Sigmoid colon (tissue), 6 donors: ENCODE measurements at regions not wholly inside any gene's neighbourhood (a gene's known extent, or its start where the extent isn't known, plus 50 kb on each side); places are given as distances from the start of the nearest gene placed in this dataset.

ENCODE experiments used
- DNase-seq: peaks from one replicate; pipeline ENCODE4 v3.0.0-alpha.2; 2019
- H3K27ac ChIP-seq, 4 donors: fragments of 200-600 bp; sonication (generic); one replicate each; pipeline ENCODE4 v1.5.1; 2016 to 2019; ENCODE audit warnings: mild to moderate bottlenecking in 1 of 4
- H3K27me3 ChIP-seq, 3 donors: fragments of 200-600 bp; sonication (generic); one replicate each; pipeline ENCODE4 v1.5.1; 2019; ENCODE audit warnings: mild to moderate bottlenecking in 1 of 3
- H3K36me3 ChIP-seq, 4 donors: fragments of 200-600 bp; sonication (generic); one replicate each; pipeline ENCODE4 v1.5.1; 2016 to 2019
- H3K4me1 ChIP-seq, 4 donors: fragments of 200-600 bp; sonication (generic); one replicate each; pipeline ENCODE4 v1.5.1; 2017 to 2019
- H3K4me3 ChIP-seq, 4 donors: fragments of 200-600 bp; sonication (generic); one replicate each; pipeline ENCODE4 v1.5.1; 2017 to 2019; ENCODE audit warnings: mild to moderate bottlenecking in 2 of 4, moderate library complexity in 1 of 4
- H3K9me3 ChIP-seq, 4 donors: fragments of 200-600 bp in 3 of 4; sonication (generic) in 3 of 4; one replicate each; pipeline versions ENCODE4 v1.5.1 to v1.6.1; 2013 to 2019
- CTCF ChIP-seq, 4 experiments: fragments of 450-650 bp in 3 of 4; fragments of 200-600 bp in 1 of 4; IDR thresholded peaks; one replicate each; pipeline ENCODE4 v1.5.1; 2016 to 2019; ENCODE audit warnings: antibody characterized with exemption in 4 of 4, mild to moderate bottlenecking in 3 of 4, moderate library complexity in 2 of 4
- EP300 ChIP-seq, 4 donors: sonication (generic); formaldehyde crosslinking; IDR thresholded peaks; one replicate each; pipeline ENCODE4 v1.6.1; 2017; ENCODE audit warnings: antibody characterized with exemption in 4 of 4
- POLR2A ChIP-seq, 2 donors: fragments of 450-650 bp; IDR thresholded peaks; one replicate each; pipeline ENCODE4 v1.6.1; 2016; ENCODE audit warnings: antibody characterized with exemption in 2 of 2, mild to moderate bottlenecking in 2 of 2, moderate library complexity in 2 of 2
- POLR2AphosphoS5 ChIP-seq, 4 donors: sonication (generic); formaldehyde crosslinking; IDR thresholded peaks; one replicate each; pipeline ENCODE4 v1.6.1; 2017; ENCODE audit warnings: antibody characterized with exemption in 4 of 4
- WGBS, 2 donors: extraction: QIAGEN DNeasy Blood & Tissue Kit; methylation state at CpG; one replicate each; pipeline ENCODE4 v1.1.7; 2013; 5-methylcytosine and 5-hydroxymethylcytosine counted together
- intact Hi-C: fragments of 100-400 bp; cut with DNase I; formaldehyde crosslinking; loops from one replicate; pipeline ENCODE4 v1.15.1; 2023
- donor health status: healthy with polysubstance abuse.
- donor health status: healthy.

GRCh38 chr3:127033171-127033570 is 50.3 kb downstream of the PLXNA1 start:
- peaks cover 0 to 2% (median 0%) of the 10 kb centered on the region in 3 donors for H3K27me3 ChIP-seq
- H3K36me3 ChIP-seq, result peaks cover 0 to 64% (median 29%) of the 10 kb centered on the region in 4 donors
- H3K4me1 ChIP-seq, result no peaks in the 10 kb centered on the region
- TF ChIP-seq POLR2A (IDR thresholded peaks at IDR 0.05) (no peak), POLR2AphosphoS5 (IDR thresholded peaks at IDR 0.05) (no peak), CTCF (IDR thresholded peaks at IDR 0.05) (no peak), EP300 (IDR thresholded peaks at IDR 0.05) (no peak)
- intact Hi-C loops, result no loop called here
- no peak for DNase-seq
- no peaks in the 10 kb centered on the region for H3K9me3 ChIP-seq
- no peak overlapping the region for H3K4me3 ChIP-seq
- H3K27ac ChIP-seq, result no peak overlapping the region
- WGBS, 2 donors, result 89 to 91% methylated on average over 6 of the region's 6 CpGs

GRCh38 chr3:127033786-127034185 is 50.9 kb downstream of the PLXNA1 start:
- no peak overlapping the region for H3K27ac ChIP-seq
- intact Hi-C loops, result no loop called here
- no peaks in the 10 kb centered on the region for H3K9me3 ChIP-seq
- no peak for DNase-seq
- TF ChIP-seq POLR2AphosphoS5 (IDR thresholded peaks at IDR 0.05), result no peak
- TF ChIP-seq EP300 (IDR thresholded peaks at IDR 0.05), result no peak
- TF ChIP-seq POLR2A (IDR thresholded peaks at IDR 0.05), result no peak
- no peak for TF ChIP-seq CTCF (IDR thresholded peaks at IDR 0.05)
- no peak overlapping the region for H3K4me3 ChIP-seq
- no peaks in the 10 kb centered on the region for H3K4me1 ChIP-seq
- peaks cover 0 to 58% (median 28%) of the 10 kb centered on the region in 4 donors for H3K36me3 ChIP-seq
- peaks cover 0 to 8% (median 1%) of the 10 kb centered on the region in 3 donors for H3K27me3 ChIP-seq
- WGBS, 2 donors, result 91 to 95% methylated on average over 20 of the region's 20 CpGs

- intact Hi-C loops, result no loop called here
- H3K4me1 ChIP-seq, result no peaks in the 10 kb centered on the region
- peaks cover 0 to 52% (median 25%) of the 10 kb centered on the region in 4 donors for H3K36me3 ChIP-seq
- H3K27ac ChIP-seq, result no peak overlapping the region
- H3K4me3 ChIP-seq, result no peak overlapping the region
- TF ChIP-seq POLR2AphosphoS5 (IDR thresholded peaks at IDR 0.05), result no peak
- no peak for TF ChIP-seq EP300 (IDR thresholded peaks at IDR 0.05)
- no peak for TF ChIP-seq CTCF (IDR thresholded peaks at IDR 0.05)
- no peak for TF ChIP-seq POLR2A (IDR thresholded peaks at IDR 0.05)
- no peaks in the 10 kb centered on the region for H3K9me3 ChIP-seq
- peaks cover 0 to 14% (median 2%) of the 10 kb centered on the region in 3 donors for H3K27me3 ChIP-seq
- WGBS, 2 donors, result 95 to 96% methylated on average over 30 of the region's 30 CpGs
- DNase-seq, result no peak
Observed at GRCh38 chr3:127034195-127034989, 51.5 kb downstream of the PLXNA1 start.

GRCh38 chr3:127034990-127035652 is 52.2 kb downstream of the PLXNA1 start:
- H3K36me3 ChIP-seq, result peaks cover 0 to 45% (median 23%) of the 10 kb centered on the region in 4 donors
- intact Hi-C loops, result no loop called here
- no peaks in the 10 kb centered on the region for H3K9me3 ChIP-seq
- no peak for DNase-seq
- H3K27me3 ChIP-seq, result peaks cover 0 to 21% (median 2%) of the 10 kb centered on the region in 3 donors
- H3K4me1 ChIP-seq, result no peaks in the 10 kb centered on the region
- peak overlapping the region in 1 of 4 donors; percentile 32 for H3K27ac ChIP-seq
- 89 to 93% methylated on average over 13 of the region's 13 CpGs for WGBS, 2 donors
- no peak for TF ChIP-seq CTCF (IDR thresholded peaks at IDR 0.05)
- TF ChIP-seq POLR2A (IDR thresholded peaks at IDR 0.05), result no peak
- no peak overlapping the region for H3K4me3 ChIP-seq
